ENCODE measurements at regions not wholly inside any gene's neighbourhood (a gene's known extent, or its start where the extent isn't known, plus 50 kb on each side); places are given as distances from the start of the nearest gene placed in this dataset.

DNA sequence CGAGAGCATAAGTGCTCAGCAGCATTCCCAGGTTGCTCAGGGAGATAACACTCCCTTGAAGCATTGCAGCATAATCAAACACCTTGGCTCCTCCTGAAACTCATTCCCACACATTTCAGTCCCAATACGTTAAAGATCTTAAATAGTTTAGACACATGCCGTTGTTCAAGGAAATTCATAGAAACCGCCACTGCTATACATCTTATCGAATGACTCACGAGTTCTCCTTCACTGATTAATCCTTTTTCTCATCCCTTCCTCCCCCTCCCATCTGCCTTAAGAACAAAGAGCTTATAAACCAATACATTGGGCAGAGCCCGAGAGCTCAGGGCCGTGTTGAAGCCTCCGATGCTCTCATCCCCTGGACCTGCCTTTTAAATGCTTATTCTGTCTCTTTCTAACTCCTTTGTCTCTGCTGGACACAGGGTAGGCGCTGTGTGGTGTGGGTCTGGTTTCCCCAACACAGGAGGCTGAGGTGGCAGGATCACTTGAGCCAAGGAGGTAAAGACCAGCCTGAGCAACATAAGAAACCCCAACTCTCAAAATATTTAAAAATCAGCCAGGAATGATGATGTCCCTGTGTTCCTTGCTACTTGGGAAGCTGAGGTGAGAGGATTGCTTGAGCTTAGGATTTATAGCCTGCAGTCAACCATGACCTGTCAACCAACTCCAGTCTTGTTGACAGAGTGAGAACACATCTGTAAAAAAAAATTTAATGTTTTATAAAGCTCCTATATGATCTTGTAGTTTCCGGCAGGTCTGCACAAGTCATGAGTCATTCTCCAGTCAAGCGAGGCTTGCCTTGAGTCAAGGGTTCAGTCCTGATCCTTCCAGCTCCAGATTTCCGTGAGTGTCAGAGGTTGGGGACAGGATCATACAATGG is 394.0 kb upstream of the HSFY2 start:
- POLR2A ChIA-PET = no interaction called here
- H3K27me3 Mint-ChIP-seq = no peaks in the 10 kb centered on the region
- intact Hi-C loops (cut with DNase I, micrococcal nuclease) = no loop called here

DNA sequence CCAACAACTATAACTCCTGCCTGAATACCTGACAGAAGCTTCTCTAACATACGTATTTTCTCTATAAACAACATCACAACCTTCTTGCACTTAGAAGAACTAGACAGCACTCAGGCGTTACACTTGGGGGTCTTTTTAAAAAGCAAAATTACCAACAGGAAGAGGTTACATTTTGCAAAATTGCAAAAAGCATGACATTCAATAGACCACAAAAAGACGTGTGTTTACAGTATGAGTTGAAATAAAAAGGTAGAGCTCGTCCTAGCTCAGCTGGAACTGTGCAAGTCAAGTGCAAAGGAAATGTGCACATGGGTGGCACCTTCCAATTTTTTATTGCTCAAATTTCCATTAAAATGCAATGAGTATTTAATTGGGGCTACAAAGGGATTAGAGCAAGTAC is 375.2 kb upstream of the HSFY2 start:
- Mint-ChIP-seq H3K4me3 (no peak overlapping the region), H3K4me1 (ENCODE audit: low read depth) (no peaks in the 10 kb centered on the region), H3K27ac (no peak overlapping the region), H3K36me3 (ENCODE audit: low read depth) (no peaks in the 10 kb centered on the region), H3K9me3 (no peaks in the 10 kb centered on the region), H3K27me3 (no peaks in the 10 kb centered on the region)
- no peak for ATAC-seq (ENCODE audit: poor library complexity)
- ChIA-PET CTCF (no interaction called here), POLR2A (no interaction called here)
- H3K4me3 ChIP-seq (ENCODE audit: low read length) = no peak overlapping the region
- no peaks in the 10 kb centered on the region for H3K27me3 ChIP-seq (ENCODE audit: control insufficient read depth in 1 of 2, insufficient read depth in 2 of 2, low read length in 2 of 2)
- H3K36me3 ChIP-seq (ENCODE audit: insufficient read depth, low read length) = no peaks in the 10 kb centered on the region
- no peak overlapping the region for H3K27ac ChIP-seq (ENCODE audit: low read depth in 1 of 2, low read length in 2 of 2)
- TF ChIP-seq, protein P1, sequence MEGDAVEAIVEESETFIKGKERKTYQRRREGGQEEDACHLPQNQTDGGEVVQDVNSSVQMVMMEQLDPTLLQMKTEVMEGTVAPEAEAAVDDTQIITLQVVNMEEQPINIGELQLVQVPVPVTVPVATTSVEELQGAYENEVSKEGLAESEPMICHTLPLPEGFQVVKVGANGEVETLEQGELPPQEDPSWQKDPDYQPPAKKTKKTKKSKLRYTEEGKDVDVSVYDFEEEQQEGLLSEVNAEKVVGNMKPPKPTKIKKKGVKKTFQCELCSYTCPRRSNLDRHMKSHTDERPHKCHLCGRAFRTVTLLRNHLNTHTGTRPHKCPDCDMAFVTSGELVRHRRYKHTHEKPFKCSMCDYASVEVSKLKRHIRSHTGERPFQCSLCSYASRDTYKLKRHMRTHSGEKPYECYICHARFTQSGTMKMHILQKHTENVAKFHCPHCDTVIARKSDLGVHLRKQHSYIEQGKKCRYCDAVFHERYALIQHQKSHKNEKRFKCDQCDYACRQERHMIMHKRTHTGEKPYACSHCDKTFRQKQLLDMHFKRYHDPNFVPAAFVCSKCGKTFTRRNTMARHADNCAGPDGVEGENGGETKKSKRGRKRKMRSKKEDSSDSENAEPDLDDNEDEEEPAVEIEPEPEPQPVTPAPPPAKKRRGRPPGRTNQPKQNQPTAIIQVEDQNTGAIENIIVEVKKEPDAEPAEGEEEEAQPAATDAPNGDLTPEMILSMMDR (IDR thresholded peaks at IDR 0.05) = no peak
- no peaks in the 10 kb centered on the region for H3K4me1 ChIP-seq (ENCODE audit: insufficient read depth, low read length)
- DNase-seq = no peak
- H3K9me3 ChIP-seq (ENCODE audit: control insufficient read depth in 1 of 2, insufficient read depth in 1 of 2, low read length in 2 of 2) = no peaks in the 10 kb centered on the region
- intact Hi-C loops (cut with DNase I, micrococcal nuclease) = no loop called here

More for the DNA sequence above, 394.0 kb upstream of the HSFY2 start:
- ATAC-seq (ENCODE audit: poor library complexity) = no peak
- Mint-ChIP-seq H3K4me3 (no peak overlapping the region), H3K9me3 (peaks cover 3% of the 10 kb centered on the region), H3K4me1 (ENCODE audit: low read depth) (no peaks in the 10 kb centered on the region), H3K36me3 (ENCODE audit: low read depth) (no peaks in the 10 kb centered on the region), H3K27ac (no peak overlapping the region)
- H3K27me3 ChIP-seq (ENCODE audit: control insufficient read depth in 1 of 2, insufficient read depth in 2 of 2, low read length in 2 of 2) = no peaks in the 10 kb centered on the region
- no peaks in the 10 kb centered on the region for H3K36me3 ChIP-seq (ENCODE audit: insufficient read depth, low read length)
- no peak for DNase-seq
- CTCF ChIA-PET = no interaction called here
- H3K4me3 ChIP-seq (ENCODE audit: low read length) = no peak overlapping the region
- TF ChIP-seq, protein P1 (IDR thresholded peaks at IDR 0.05) = no peak
- H3K4me1 ChIP-seq (ENCODE audit: insufficient read depth, low read length) = no peaks in the 10 kb centered on the region
- no peak overlapping the region for H3K27ac ChIP-seq (ENCODE audit: low read depth in 1 of 2, low read length in 2 of 2)
- H3K9me3 ChIP-seq (ENCODE audit: control insufficient read depth in 1 of 2, insufficient read depth in 1 of 2, low read length in 2 of 2) = no peaks in the 10 kb centered on the region

DNA sequence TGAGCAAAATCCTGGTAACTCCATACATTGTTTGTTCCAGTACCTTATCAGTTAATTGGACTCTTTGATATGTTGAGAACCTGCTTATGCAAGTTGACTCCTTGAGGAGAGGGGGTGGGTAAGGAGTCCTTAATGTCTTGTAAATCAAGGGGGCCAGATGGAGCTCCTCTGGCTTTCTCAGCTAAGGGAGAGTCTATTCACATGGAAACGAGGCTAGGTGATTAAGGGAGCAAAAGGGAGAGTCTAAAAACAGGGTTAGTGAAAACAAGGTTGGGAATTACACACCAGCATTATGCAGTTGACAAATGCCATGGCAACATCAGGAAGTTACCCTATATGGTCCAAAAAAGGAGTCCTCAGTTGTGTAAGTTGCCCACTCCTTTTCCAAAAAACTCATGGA is 372.8 kb upstream of the HSFY2 start:
- Mint-ChIP-seq H3K9me3 (no peaks in the 10 kb centered on the region), H3K27ac (no peak overlapping the region), H3K4me1 (ENCODE audit: low read depth) (no peaks in the 10 kb centered on the region), H3K4me3 (no peak overlapping the region), H3K27me3 (no peaks in the 10 kb centered on the region), H3K36me3 (ENCODE audit: low read depth) (no peaks in the 10 kb centered on the region)
- Histone ChIP-seq H3K9me3 (ENCODE audit: control insufficient read depth in 1 of 2, insufficient read depth in 1 of 2, low read length in 2 of 2) (no peaks in the 10 kb centered on the region), H3K36me3 (ENCODE audit: insufficient read depth, low read length) (no peaks in the 10 kb centered on the region), H3K4me1 (ENCODE audit: insufficient read depth, low read length) (no peaks in the 10 kb centered on the region), H3K4me3 (ENCODE audit: low read length) (no peak overlapping the region), H3K27ac (ENCODE audit: low read depth in 1 of 2, low read length in 2 of 2) (no peak overlapping the region), H3K27me3 (ENCODE audit: control insufficient read depth in 1 of 2, insufficient read depth in 2 of 2, low read length in 2 of 2) (no peaks in the 10 kb centered on the region)
- ATAC-seq (ENCODE audit: poor library complexity) (no peak), DNase-seq (no peak)
- CTCF ChIA-PET = no interaction called here
- POLR2A ChIA-PET = no interaction called here
- intact Hi-C loops (cut with DNase I, micrococcal nuclease) = no loop called here
- TF ChIP-seq, protein P1 (IDR thresholded peaks at IDR 0.05) = no peak

Data from CD4-positive, alpha-beta T cell (primary cell).